Lower leg skin (tissue), 4 donors: ENCODE measurements at regions not wholly inside any gene's neighbourhood (a gene's known extent, or its start where the extent isn't known, plus 50 kb on each side); places are given as distances from the start of the nearest gene placed in this dataset.

ENCODE experiments used
- DNase-seq, 2 donors: peaks; one replicate each; pipeline ENCODE4 v3.0.0-alpha.2; 2019; ENCODE audit warnings: low spot score in 2 of 2
- H3K4me3 ChIP-seq: fragments of 200-600 bp; sonication (generic); 2 replicates; pipeline ENCODE4 v1.5.1; 2017; ENCODE audit warnings: mild to moderate bottlenecking, low read depth; ENCODE audit not compliant: poor library complexity, severe bottlenecking
- CTCF ChIP-seq, 3 donors: fragments of 450-650 bp; IDR thresholded peaks; one replicate each; pipeline ENCODE4 v1.5.1; 2016; ENCODE audit warnings: antibody characterized with exemption in 3 of 3, mild to moderate bottlenecking in 3 of 3, moderate library complexity in 2 of 3
- POLR2A ChIP-seq, 2 donors: fragments of 450-650 bp; IDR thresholded peaks; one replicate each; pipeline ENCODE4 v1.6.1; 2016 to 2017; ENCODE audit warnings: antibody characterized with exemption in 2 of 2, mild to moderate bottlenecking in 1 of 2, moderate library complexity in 1 of 2
- WGBS, 2 donors: methylation state at CpG; one replicate each; pipeline ENCODE4 v1.1.5; 2018; 5-methylcytosine and 5-hydroxymethylcytosine counted together
- intact Hi-C: fragments of 100-400 bp; cut with DNase I; formaldehyde crosslinking; loops from one replicate; pipeline ENCODE4 v1.15.0; 2023; ENCODE audit warnings: low total_unique reads

- WGBS, 2 donors = 60 to 71% methylated on average over 2 of the region's 2 CpGs
Observed at GRCh38 chr6:21922086-21922485, 328.5 kb downstream of the SOX4 start.

GRCh38 chr6:21924002-21924401 is 330.5 kb downstream of the SOX4 start:
- TF ChIP-seq POLR2A (IDR thresholded peaks at IDR 0.05) (no peak), CTCF (IDR thresholded peaks at IDR 0.05) (no peak)
- WGBS, 2 donors = 89 to 92% methylated on average over 3 of the region's 3 CpGs

More at GRCh38 chr6:21922086-21922485, 328.5 kb downstream of the SOX4 start:
- intact Hi-C loops = loop anchor here (5.0 kb wide), 1 partner anchor 905 kb away; no protein-coding TSS in a partner anchor
- no peak for DNase-seq
- TF ChIP-seq POLR2A (IDR thresholded peaks at IDR 0.05) (no peak), CTCF (IDR thresholded peaks at IDR 0.05) (no peak)
- no peak overlapping the region for H3K4me3 ChIP-seq

GRCh38 chr6:21928827-21929226 is 335.3 kb downstream of the SOX4 start:
- no peak overlapping the region for H3K4me3 ChIP-seq
- WGBS, 2 donors = 70 to 74% methylated on average over 3 of the region's 3 CpGs
- no peak for DNase-seq
- TF ChIP-seq CTCF (IDR thresholded peaks at IDR 0.05) (no peak), POLR2A (IDR thresholded peaks at IDR 0.05) (no peak)
- intact Hi-C loops = no loop called here

More at GRCh38 chr6:21924002-21924401, 330.5 kb downstream of the SOX4 start:
- no peak overlapping the region for H3K4me3 ChIP-seq
- intact Hi-C loops = loop anchor here (5.0 kb wide), 1 partner anchor 903 kb away; no protein-coding TSS in a partner anchor
- DNase-seq = no peak

GRCh38 chr6:21931641-21932335 is 338.2 kb downstream of the SOX4 start:
- intact Hi-C loops = no loop called here
- no peak for DNase-seq
- no peak for TF ChIP-seq CTCF (IDR thresholded peaks at IDR 0.05)
- no peak for TF ChIP-seq POLR2A (IDR thresholded peaks at IDR 0.05)
- H3K4me3 ChIP-seq = no peak overlapping the region
- 88 to 93% methylated on average over 4 of the region's 4 CpGs for WGBS, 2 donors

GRCh38 chr6:21933351-21933750 is 339.8 kb downstream of the SOX4 start:
- TF ChIP-seq POLR2A (IDR thresholded peaks at IDR 0.05) = no peak
- no peak for TF ChIP-seq CTCF (IDR thresholded peaks at IDR 0.05)
- no peak overlapping the region for H3K4me3 ChIP-seq
- intact Hi-C loops = no loop called here
- no peak for DNase-seq

- TF ChIP-seq POLR2A (IDR thresholded peaks at IDR 0.05) (no peak), CTCF (IDR thresholded peaks at IDR 0.05) (no peak)
- no peak overlapping the region for H3K4me3 ChIP-seq
- DNase-seq = no peak
- intact Hi-C loops = no loop called here
Observed at GRCh38 chr6:21935142-21935541, 341.6 kb downstream of the SOX4 start.
